ENCODE measurements at regions not wholly inside any gene's neighbourhood (a gene's known extent, or its start where the extent isn't known, plus 50 kb on each side); places are given as distances from the start of the nearest gene placed in this dataset.
"Not testable (repeated sequence)": the region's sequence is repeated elsewhere in the genome, so short reads cannot be mapped to it uniquely, and the experiment has no call there.

GRCh38 chr5:8561854-8562253 lies 692.9 kb downstream of the MTRR start:
- Histone ChIP-seq H3K36me3 (ENCODE audit: insufficient read depth, low read length) (no peaks in the 10 kb centered on the region), H3K4me3 (ENCODE audit: low read length) (no peak overlapping the region), H3K27me3 (ENCODE audit: control insufficient read depth in 1 of 2, insufficient read depth in 2 of 2, low read length in 2 of 2) (no peaks in the 10 kb centered on the region), H3K4me1 (ENCODE audit: insufficient read depth, low read length) (no peaks in the 10 kb centered on the region), H3K9me3 (ENCODE audit: control insufficient read depth in 1 of 2, insufficient read depth in 1 of 2, low read length in 2 of 2) (peaks cover 0 to 13% of the 10 kb centered on the region in 2 experiments), H3K27ac (ENCODE audit: low read depth in 1 of 2, low read length in 2 of 2) (no peak overlapping the region)
- ATAC-seq (ENCODE audit: poor library complexity) (no peak), DNase-seq (no peak)
- no peaks in the 10 kb centered on the region for H3K27me3 Mint-ChIP-seq
- intact Hi-C loops (cut with DNase I, micrococcal nuclease), result no loop called here
- ChIA-PET CTCF (no interaction called here), POLR2A (interaction anchor here (0.6 kb wide), 1 partner anchor 61 kb away, joined by 3 read pairs; no protein-coding TSS in a partner anchor)
- no peak overlapping the region for H3K4me3 Mint-ChIP-seq
- H3K27ac Mint-ChIP-seq, result no peak overlapping the region
- H3K36me3 Mint-ChIP-seq (ENCODE audit: low read depth), result no peaks in the 10 kb centered on the region
- no peaks in the 10 kb centered on the region for H3K4me1 Mint-ChIP-seq (ENCODE audit: low read depth)
- peaks cover 5% of the 10 kb centered on the region for H3K9me3 Mint-ChIP-seq
- no peak for TF ChIP-seq CTCF (IDR thresholded peaks at IDR 0.05)

- intact Hi-C loops (cut with DNase I, micrococcal nuclease); H3K27me3 ChIP-seq (ENCODE audit: control insufficient read depth in 1 of 2, insufficient read depth in 2 of 2, low read length in 2 of 2); H3K4me1 ChIP-seq (ENCODE audit: insufficient read depth, low read length); ATAC-seq (ENCODE audit: poor library complexity); H3K4me1 Mint-ChIP-seq (ENCODE audit: low read depth); H3K27me3 Mint-ChIP-seq; H3K4me3 Mint-ChIP-seq; H3K9me3 Mint-ChIP-seq; POLR2A ChIA-PET; H3K36me3 Mint-ChIP-seq (ENCODE audit: low read depth); H3K4me3 ChIP-seq (ENCODE audit: low read length); CTCF ChIA-PET; H3K27ac Mint-ChIP-seq; DNase-seq; H3K27ac ChIP-seq (ENCODE audit: low read depth in 1 of 2, low read length in 2 of 2); H3K36me3 ChIP-seq (ENCODE audit: insufficient read depth, low read length): not testable (repeated sequence)
- H3K9me3 ChIP-seq (ENCODE audit: control insufficient read depth in 1 of 2, insufficient read depth in 1 of 2, low read length in 2 of 2), result peaks cover 0 to 13% of the 10 kb centered on the region in 2 experiments
Measured at GRCh38 chr5:8563540-8563939, 694.6 kb downstream of the MTRR start.

GRCh38 chr5:8568858-8569257 lies 699.9 kb downstream of the MTRR start:
- Histone ChIP-seq H3K9me3 (ENCODE audit: control insufficient read depth in 1 of 2, insufficient read depth in 1 of 2, low read length in 2 of 2) (peaks cover 0 to 5% of the 10 kb centered on the region in 2 experiments), H3K36me3 (ENCODE audit: insufficient read depth, low read length) (no peaks in the 10 kb centered on the region), H3K27ac (ENCODE audit: low read depth in 1 of 2, low read length in 2 of 2) (no peak overlapping the region), H3K4me3 (ENCODE audit: low read length) (no peak overlapping the region), H3K27me3 (ENCODE audit: control insufficient read depth in 1 of 2, insufficient read depth in 2 of 2, low read length in 2 of 2) (no peaks in the 10 kb centered on the region), H3K4me1 (ENCODE audit: insufficient read depth, low read length) (no peaks in the 10 kb centered on the region)
- Mint-ChIP-seq H3K27ac (no peak overlapping the region), H3K27me3 (no peaks in the 10 kb centered on the region), H3K4me1 (ENCODE audit: low read depth) (no peaks in the 10 kb centered on the region), H3K4me3 (no peak overlapping the region), H3K36me3 (ENCODE audit: low read depth) (no peaks in the 10 kb centered on the region), H3K9me3 (no peaks in the 10 kb centered on the region)
- DNase-seq (no peak), ATAC-seq (ENCODE audit: poor library complexity) (no peak)
- intact Hi-C loops (cut with DNase I, micrococcal nuclease), result no loop called here
- no peak for TF ChIP-seq CTCF (IDR thresholded peaks at IDR 0.05)
- CTCF ChIA-PET, result no interaction called here
- POLR2A ChIA-PET, result no interaction called here

GRCh38 chr5:8570528-8570927 lies 701.6 kb downstream of the MTRR start:
- no peak overlapping the region for H3K27ac Mint-ChIP-seq
- H3K36me3 Mint-ChIP-seq (ENCODE audit: low read depth), result no peaks in the 10 kb centered on the region
- H3K9me3 ChIP-seq (ENCODE audit: control insufficient read depth in 1 of 2, insufficient read depth in 1 of 2, low read length in 2 of 2), result peaks cover 0 to under 1% of the 10 kb centered on the region in 2 experiments
- no peaks in the 10 kb centered on the region for H3K9me3 Mint-ChIP-seq
- CTCF ChIA-PET, result no interaction called here
- H3K4me1 ChIP-seq (ENCODE audit: insufficient read depth, low read length), result no peaks in the 10 kb centered on the region
- POLR2A ChIA-PET, result no interaction called here
- H3K27me3 Mint-ChIP-seq, result no peaks in the 10 kb centered on the region
- no peaks in the 10 kb centered on the region for H3K36me3 ChIP-seq (ENCODE audit: insufficient read depth, low read length)
- H3K4me3 ChIP-seq (ENCODE audit: low read length), result no peak overlapping the region
- no peaks in the 10 kb centered on the region for H3K4me1 Mint-ChIP-seq (ENCODE audit: low read depth)
- no peak for TF ChIP-seq CTCF (IDR thresholded peaks at IDR 0.05)
- DNase-seq (no peak), ATAC-seq (ENCODE audit: poor library complexity) (no peak)
- H3K4me3 Mint-ChIP-seq, result no peak overlapping the region
- H3K27ac ChIP-seq (ENCODE audit: low read depth in 1 of 2, low read length in 2 of 2), result no peak overlapping the region
- intact Hi-C loops (cut with DNase I, micrococcal nuclease), result no loop called here
- no peaks in the 10 kb centered on the region for H3K27me3 ChIP-seq (ENCODE audit: control insufficient read depth in 1 of 2, insufficient read depth in 2 of 2, low read length in 2 of 2)
